ENCODE measurements at regions not wholly inside any gene's neighbourhood (a gene's known extent, or its start where the extent isn't known, plus 50 kb on each side); places are given as distances from the start of the nearest gene placed in this dataset.

GRCh38 chr3:186425788-186426730 lies 64.0 kb upstream of the DGKG start:
- TF ChIP-seq EZH2 (IDR thresholded peaks at IDR 0.05) (no peak), POLR2AphosphoS5 (IDR thresholded peaks at IDR 0.05; ENCODE audit: borderline replicate concordance, low read depth, low read length) (no peak)

All from SK-N-MC (cell line).